ENCODE measurements at regions not wholly inside any gene's neighbourhood (a gene's known extent, or its start where the extent isn't known, plus 50 kb on each side); places are given as distances from the start of the nearest gene placed in this dataset.

- Histone ChIP-seq H4K20me1 (replicated peaks; ENCODE audit: insufficient read depth) (no peaks in the 10 kb centered on the region), H3K4me3 (no peak overlapping the region), H2AFZ (no peak overlapping the region), H3K9me2 (ENCODE audit: insufficient read depth) (no peaks in the 10 kb centered on the region), H3F3A (replicated peaks; ENCODE audit: low read depth) (no peaks in the 10 kb centered on the region; the same call in 1 of the 2 replicates), H3K4me1 (ENCODE audit: insufficient read depth) (peaks cover 3% of the 10 kb centered on the region), H3K36me3 (ENCODE audit: insufficient read depth) (no peaks in the 10 kb centered on the region), H3K4me2 (no peak overlapping the region), H3K27me3 (ENCODE audit: insufficient read depth) (no peaks in the 10 kb centered on the region), H3K27ac (ENCODE audit: low read depth) (no peak overlapping the region), H3K79me2 (replicated peaks; ENCODE audit: insufficient read depth) (no peaks in the 10 kb centered on the region)
- Mint-ChIP-seq H3K36me3 (ENCODE audit: low read depth) (no peaks in the 10 kb centered on the region), H3K27me3 (ENCODE audit: insufficient read depth, low read depth, poor library complexity) (peaks cover 2% of the 10 kb centered on the region), H3K9me3 (no peaks in the 10 kb centered on the region), H3K4me1 (peaks cover 41% of the 10 kb centered on the region), H3K27ac (no peak overlapping the region), H3K4me3 (no peak overlapping the region)
- TF ChIP-seq EZH2 (IDR thresholded peaks at IDR 0.05; ENCODE audit: low read depth, unreplicated experiment), result no peak
- no peak for TF ChIP-seq EZH2phosphoT487 (IDR thresholded peaks at IDR 0.05; ENCODE audit: unreplicated experiment)
- no peak for TF ChIP-seq ZNF462 (CRISPR knock-in tag; IDR thresholded peaks at IDR 0.05)
- TF ChIP-seq STAT1 (IDR thresholded peaks at IDR 0.05; ENCODE audit: unreplicated experiment), result no peak
- no peak for TF ChIP-seq NANOG (IDR thresholded peaks at IDR 0.05; ENCODE audit: borderline replicate concordance)
- no peak for TF ChIP-seq REST (IDR thresholded peaks at IDR 0.05; ENCODE audit: unreplicated experiment)
- no peak for TF ChIP-seq CREB1 (CRISPR knock-in tag; IDR thresholded peaks at IDR 0.05; ENCODE audit: low read depth)
- TF ChIP-seq JUNB (IDR thresholded peaks at IDR 0.05; ENCODE audit: unreplicated experiment), result no peak
- TF ChIP-seq ETS1 (IDR thresholded peaks at IDR 0.05), result no peak
- TF ChIP-seq POLR2AphosphoS5 (IDR thresholded peaks at IDR 0.05; ENCODE audit: low read depth), result no peak
- no peak for TF ChIP-seq ZNF114 (CRISPR knock-in tag; IDR thresholded peaks at IDR 0.05)
- no peak for TF ChIP-seq CTCF (conservative IDR thresholded peaks at IDR 0.05; ENCODE audit: low read depth in 2 of 2)
- no peak for TF ChIP-seq ZNF331 (CRISPR knock-in tag; IDR thresholded peaks at IDR 0.05; ENCODE audit: low read depth)
- DNase-seq (ENCODE audit: low spot score), result no peak
- ATAC-seq, result no peak
Observed at GRCh38 chr5:142439207-142439860, 114.5 kb upstream of the SPRY4 start.
